Forelimb muscle (tissue), 1 donor: ENCODE measurements at regions not wholly inside any gene's neighbourhood (a gene's known extent, or its start where the extent isn't known, plus 50 kb on each side); places are given as distances from the start of the nearest gene placed in this dataset.
"Not testable (repeated sequence)": the region's sequence is repeated elsewhere in the genome, so short reads cannot be mapped to it uniquely, and the experiment has no call there.

ENCODE experiments used
- DNase-seq: peaks from one replicate; pipeline ENCODE4 v3.0.0-alpha.2; 2013; ENCODE audit warnings: low read depth

- no peak for DNase-seq
Observed at GRCh38 chr2:16071039-16071864, 130.9 kb downstream of the MYCN start.

- DNase-seq: no peak
Observed at GRCh38 chr2:16070648-16070971, 130.3 kb downstream of the MYCN start.

- DNase-seq: no peak
Observed at GRCh38 chr2:16069933-16070647, 129.7 kb downstream of the MYCN start.

- DNase-seq: no peak
Observed at GRCh38 chr2:16069663-16069932, 129.2 kb downstream of the MYCN start.

- DNase-seq: no peak
Observed at GRCh38 chr2:16068552-16068940, 128.2 kb downstream of the MYCN start.

GRCh38 chr2:16067866-16068551 is 127.7 kb downstream of the MYCN start:
- no peak for DNase-seq

- no peak for DNase-seq
Observed at GRCh38 chr2:16067444-16067843, 127.1 kb downstream of the MYCN start.

- no peak for DNase-seq
Observed at GRCh38 chr2:16067037-16067406, 126.7 kb downstream of the MYCN start.

- no peak for DNase-seq
Observed at GRCh38 chr2:16066261-16067036, 126.1 kb downstream of the MYCN start.

- not testable (repeated sequence) for DNase-seq
Observed at GRCh38 chr2:16065272-16066069, 125.1 kb downstream of the MYCN start.

- DNase-seq: no peak
Observed at GRCh38 chr2:16064745-16065144, 124.4 kb downstream of the MYCN start.

GRCh38 chr2:16063955-16064633 is 123.7 kb downstream of the MYCN start:
- no peak for DNase-seq

GRCh38 chr2:16063251-16063850 is 123.0 kb downstream of the MYCN start:
- no peak for DNase-seq

- no peak for DNase-seq
Observed at GRCh38 chr2:16062471-16063250, 122.3 kb downstream of the MYCN start.

- no peak for DNase-seq
Observed at GRCh38 chr2:16061441-16062217, 121.3 kb downstream of the MYCN start.

- no peak for DNase-seq
Observed at GRCh38 chr2:16060936-16061338, 120.6 kb downstream of the MYCN start.

GRCh38 chr2:16060125-16060935 is 120.0 kb downstream of the MYCN start:
- DNase-seq: no peak
